Testis (tissue), 2 donors: ENCODE measurements at regions not wholly inside any gene's neighbourhood (a gene's known extent, or its start where the extent isn't known, plus 50 kb on each side); places are given as distances from the start of the nearest gene placed in this dataset.

Source experiments
- DNase-seq: peaks from one replicate; pipeline ENCODE4 v3.0.0-alpha.2; 2019
- H3K27ac ChIP-seq, 2 donors: fragments of 200-600 bp; sonication (generic); one replicate each; pipeline ENCODE4 v1.5.1; 2019
- H3K27me3 ChIP-seq: fragments of 200-600 bp; sonication (generic); one replicate; pipeline ENCODE4 v1.5.1; 2019
- H3K36me3 ChIP-seq: fragments of 200-600 bp; sonication (generic); one replicate; pipeline ENCODE4 v1.5.1; 2017; ENCODE audit warnings: low read depth; ENCODE audit errors: missing control alignments
- H3K4me1 ChIP-seq: fragments of 200-600 bp; sonication (generic); one replicate; pipeline ENCODE4 v1.5.1; 2019
- H3K4me3 ChIP-seq, 2 donors: fragments of 200-600 bp; sonication (generic); one replicate each; pipeline ENCODE4 v1.5.1; 2017 to 2019
- H3K9me3 ChIP-seq: fragments of 200-600 bp; sonication (generic); one replicate; pipeline ENCODE4 v1.5.1; 2017
- POLR2A ChIP-seq: fragments of 450-650 bp; IDR thresholded peaks from one replicate; pipeline ENCODE4 v1.6.1; 2017; ENCODE audit warnings: antibody characterized with exemption, mild to moderate bottlenecking, moderate library complexity
- WGBS, 2 donors: methylation state at CpG; one replicate each; pipeline ENCODE4 v1.1.5; 2018; 5-methylcytosine and 5-hydroxymethylcytosine counted together
- intact Hi-C: fragments of 100-400 bp; cut with DNase I; formaldehyde crosslinking; loops from one replicate; pipeline ENCODE4 v1.15.1; 2023; ENCODE audit warnings: low total_unique reads
- TF ChIP-seq, protein P1 (sequence below), 3 experiments: fragments of 450-650 bp in 2 of 3; fragments of 200-600 bp in 1 of 3; sonication (generic) in 1 of 3; IDR thresholded peaks; one replicate each; pipeline ENCODE4 v1.5.1; 2016 to 2019; ENCODE audit warnings: antibody characterized with exemption in 3 of 3, mild to moderate bottlenecking in 2 of 3, moderate library complexity in 1 of 3

- Histone ChIP-seq H3K9me3 (no peaks in the 10 kb centered on the region), H3K36me3 (no peaks in the 10 kb centered on the region), H3K4me3 (no peak overlapping the region), H3K27ac (no peak overlapping the region), H3K4me1 (no peaks in the 10 kb centered on the region), H3K27me3 (no peaks in the 10 kb centered on the region)
- no peak for DNase-seq
- intact Hi-C loops = no loop called here
- TF ChIP-seq, protein P1, sequence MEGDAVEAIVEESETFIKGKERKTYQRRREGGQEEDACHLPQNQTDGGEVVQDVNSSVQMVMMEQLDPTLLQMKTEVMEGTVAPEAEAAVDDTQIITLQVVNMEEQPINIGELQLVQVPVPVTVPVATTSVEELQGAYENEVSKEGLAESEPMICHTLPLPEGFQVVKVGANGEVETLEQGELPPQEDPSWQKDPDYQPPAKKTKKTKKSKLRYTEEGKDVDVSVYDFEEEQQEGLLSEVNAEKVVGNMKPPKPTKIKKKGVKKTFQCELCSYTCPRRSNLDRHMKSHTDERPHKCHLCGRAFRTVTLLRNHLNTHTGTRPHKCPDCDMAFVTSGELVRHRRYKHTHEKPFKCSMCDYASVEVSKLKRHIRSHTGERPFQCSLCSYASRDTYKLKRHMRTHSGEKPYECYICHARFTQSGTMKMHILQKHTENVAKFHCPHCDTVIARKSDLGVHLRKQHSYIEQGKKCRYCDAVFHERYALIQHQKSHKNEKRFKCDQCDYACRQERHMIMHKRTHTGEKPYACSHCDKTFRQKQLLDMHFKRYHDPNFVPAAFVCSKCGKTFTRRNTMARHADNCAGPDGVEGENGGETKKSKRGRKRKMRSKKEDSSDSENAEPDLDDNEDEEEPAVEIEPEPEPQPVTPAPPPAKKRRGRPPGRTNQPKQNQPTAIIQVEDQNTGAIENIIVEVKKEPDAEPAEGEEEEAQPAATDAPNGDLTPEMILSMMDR (IDR thresholded peaks at IDR 0.05) = no peak
- TF ChIP-seq POLR2A = no peak
- 72 to 80% methylated on average over 4 of the region's 4 CpGs for WGBS, 2 donors
These were observed 664.6 kb downstream of the BCL11B start for GRCh38 chr14:98607341-98607910.

DNA sequence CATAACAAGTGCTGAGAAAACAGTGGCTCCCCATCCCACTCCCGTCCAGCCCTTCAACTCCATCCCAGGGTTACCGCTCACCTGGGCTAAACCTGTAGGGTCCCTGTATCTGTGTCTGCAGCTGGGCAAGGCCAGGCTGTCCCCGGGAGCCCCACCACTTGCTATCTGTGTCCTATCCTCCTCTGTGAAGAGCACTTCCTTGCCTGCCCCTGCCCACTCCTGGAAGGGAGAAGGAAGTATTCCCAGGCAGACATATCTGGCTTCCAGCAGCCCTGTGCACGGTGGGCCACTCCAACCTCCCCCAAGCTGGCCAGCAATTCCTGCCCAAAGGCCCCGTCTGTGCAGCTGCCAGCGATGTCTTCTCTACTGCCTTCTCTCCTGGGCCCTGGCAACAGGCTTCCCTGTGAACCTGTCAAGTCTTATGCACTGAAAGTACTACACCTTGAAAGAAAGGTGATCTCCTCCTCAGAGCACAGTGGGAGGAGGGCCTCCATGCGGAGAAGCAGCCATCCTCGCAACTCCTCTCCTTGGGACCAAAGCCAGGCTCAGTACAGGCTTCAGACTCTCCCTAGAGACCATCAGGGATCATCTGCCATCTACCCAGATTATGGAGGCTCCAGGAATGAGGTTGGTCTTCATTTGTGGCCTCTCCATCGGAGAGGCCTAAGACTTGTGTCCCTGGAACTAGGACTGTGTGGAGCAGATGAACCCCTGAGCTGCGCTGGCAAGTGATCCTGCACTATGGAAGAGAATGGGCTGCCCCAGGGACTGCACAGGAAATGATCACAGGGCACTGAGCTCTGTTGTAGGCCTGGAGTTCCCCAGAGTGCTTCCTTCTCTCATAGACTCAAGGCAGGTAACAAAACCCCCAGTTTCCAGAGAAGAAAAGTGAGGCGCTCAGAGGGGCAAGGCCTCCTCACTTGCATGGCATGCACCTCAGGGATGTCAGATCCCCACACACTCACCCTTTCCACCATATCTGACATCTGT is 663.6 kb downstream of the BCL11B start:
- TF ChIP-seq, protein P1 (IDR thresholded peaks at IDR 0.05) = no peak
- H3K4me1 ChIP-seq = no peaks in the 10 kb centered on the region
- H3K27me3 ChIP-seq = no peaks in the 10 kb centered on the region
- no peak overlapping the region for H3K27ac ChIP-seq
- H3K4me3 ChIP-seq = no peak overlapping the region
- intact Hi-C loops = no loop called here
- DNase-seq = no peak
- no peaks in the 10 kb centered on the region for H3K36me3 ChIP-seq
- no peaks in the 10 kb centered on the region for H3K9me3 ChIP-seq
- WGBS, 2 donors = 89% methylated on average over 9 to 11 of the region's 11 CpGs

DNA sequence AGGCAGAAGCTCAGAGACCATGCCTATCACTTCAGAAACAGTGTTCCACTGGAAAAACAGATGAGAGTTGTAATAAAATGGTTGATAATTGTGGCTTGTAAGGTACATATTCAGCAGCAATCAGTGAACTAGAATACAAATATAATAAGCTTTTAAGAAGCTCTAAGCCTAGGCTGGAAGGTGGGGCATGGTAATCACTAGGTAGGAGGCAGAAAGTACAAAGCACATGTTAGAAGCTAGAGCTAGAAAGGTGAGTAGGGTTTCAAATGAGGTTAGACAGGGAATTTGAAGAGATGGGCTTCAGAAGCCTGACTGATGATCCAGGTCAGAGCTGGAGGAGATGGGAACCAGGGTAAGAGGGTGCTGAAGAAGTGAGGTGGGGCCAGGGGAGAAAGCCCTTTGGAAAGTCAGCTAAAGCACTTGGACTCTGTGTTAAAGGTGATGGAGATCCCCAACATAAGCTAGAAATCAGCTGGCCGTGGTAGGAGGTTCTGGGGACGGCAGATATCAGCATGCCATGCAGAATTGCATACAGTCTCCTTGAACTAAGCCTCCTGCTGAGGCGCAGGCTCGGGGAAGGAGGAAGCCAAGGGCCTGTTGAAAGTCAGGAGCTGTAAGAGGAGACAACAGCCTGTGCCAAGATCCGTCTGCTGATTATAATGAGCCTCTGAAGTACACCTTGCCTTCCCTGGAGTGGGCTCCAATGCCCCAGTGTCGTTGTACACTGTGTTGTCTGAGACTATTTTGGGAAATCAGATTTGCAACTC is 659.4 kb downstream of the BCL11B start:
- Histone ChIP-seq H3K27me3 (no peaks in the 10 kb centered on the region), H3K27ac (no peak overlapping the region), H3K4me3 (no peak overlapping the region), H3K36me3 (no peaks in the 10 kb centered on the region), H3K9me3 (no peaks in the 10 kb centered on the region), H3K4me1 (no peaks in the 10 kb centered on the region)
- WGBS, 2 donors = 65 to 70% methylated on average over 6 of the region's 6 CpGs
- DNase-seq = no peak
- TF ChIP-seq POLR2A = no peak
- TF ChIP-seq, protein P1 (IDR thresholded peaks at IDR 0.05) = no peak
- intact Hi-C loops = no loop called here

DNA sequence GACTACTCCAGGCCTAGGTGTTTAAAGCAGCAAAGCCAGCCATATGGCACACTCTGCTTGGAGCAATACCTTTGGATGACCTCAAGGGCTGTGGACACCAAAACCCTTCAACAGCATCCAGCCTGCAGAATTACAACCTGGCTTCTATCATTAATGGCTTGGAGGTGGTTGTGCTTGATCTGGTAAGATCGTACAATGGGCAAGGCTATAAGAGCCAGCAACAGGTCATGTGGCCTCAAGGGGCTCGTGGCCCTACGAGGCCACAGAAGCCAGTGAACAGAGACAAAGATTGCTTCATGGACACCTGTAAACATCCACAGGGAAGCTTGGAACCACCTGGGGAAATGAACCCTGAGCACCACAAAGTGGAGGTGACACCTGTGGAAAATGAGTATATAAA is 657.3 kb downstream of the BCL11B start:
- Histone ChIP-seq H3K9me3 (no peaks in the 10 kb centered on the region), H3K4me3 (no peak overlapping the region), H3K27me3 (no peaks in the 10 kb centered on the region), H3K27ac (no peak overlapping the region), H3K4me1 (no peaks in the 10 kb centered on the region), H3K36me3 (no peaks in the 10 kb centered on the region)
- 91 to 94% methylated on average over 3 of the region's 3 CpGs for WGBS, 2 donors
- intact Hi-C loops = no loop called here
- no peak for TF ChIP-seq POLR2A
- TF ChIP-seq, protein P1 (IDR thresholded peaks at IDR 0.05) = no peak
- DNase-seq = no peak
